Cerebellar cortex (tissue), 1 donor: ENCODE measurements at regions not wholly inside any gene's neighbourhood (a gene's known extent, or its start where the extent isn't known, plus 50 kb on each side); places are given as distances from the start of the nearest gene placed in this dataset.

ENCODE experiments used
- DNase-seq: peaks from one replicate; pipeline ENCODE4 v3.0.0-alpha.2; 2015; ENCODE audit warnings: low spot score

- DNase-seq = no peak
Observed at GRCh38 chr16:65790768-65791167, 575.7 kb upstream of the CDH5 start.

- DNase-seq = no peak
Observed at GRCh38 chr16:65789161-65789945, 577.1 kb upstream of the CDH5 start.

- DNase-seq = no peak
Observed at GRCh38 chr16:65788434-65789140, 577.9 kb upstream of the CDH5 start.

- DNase-seq = no peak
Observed at GRCh38 chr16:65787921-65788320, 578.6 kb upstream of the CDH5 start.

GRCh38 chr16:65786916-65787315 lies 579.6 kb upstream of the CDH5 start:
- no peak for DNase-seq

- no peak for DNase-seq
Observed at GRCh38 chr16:65783709-65784474, 582.6 kb upstream of the CDH5 start.

- DNase-seq = no peak
Observed at GRCh38 chr16:65782611-65783600, 583.6 kb upstream of the CDH5 start.

GRCh38 chr16:65781855-65782254 lies 584.6 kb upstream of the CDH5 start:
- no peak for DNase-seq

- no peak for DNase-seq
Observed at GRCh38 chr16:65781363-65781762, 585.1 kb upstream of the CDH5 start.

GRCh38 chr16:65779201-65779600 lies 587.3 kb upstream of the CDH5 start:
- DNase-seq = no peak

GRCh38 chr16:65776639-65777183 lies 589.8 kb upstream of the CDH5 start:
- DNase-seq = no peak

- no peak for DNase-seq
Observed at GRCh38 chr16:65775829-65776228, 590.7 kb upstream of the CDH5 start.

GRCh38 chr16:65774350-65774749 lies 592.1 kb upstream of the CDH5 start:
- DNase-seq = no peak

- no peak for DNase-seq
Observed at GRCh38 chr16:65773301-65773874, 593.1 kb upstream of the CDH5 start.

GRCh38 chr16:65772134-65772732 lies 594.3 kb upstream of the CDH5 start:
- DNase-seq = no peak

GRCh38 chr16:65771707-65772106 lies 594.8 kb upstream of the CDH5 start:
- no peak for DNase-seq

- no peak for DNase-seq
Observed at GRCh38 chr16:65770752-65771151, 595.7 kb upstream of the CDH5 start.

- DNase-seq = no peak
Observed at GRCh38 chr16:65769776-65770438, 596.6 kb upstream of the CDH5 start.

- no peak for DNase-seq
Observed at GRCh38 chr16:65769055-65769465, 597.4 kb upstream of the CDH5 start.

GRCh38 chr16:65767125-65767524 lies 599.4 kb upstream of the CDH5 start:
- DNase-seq = no peak
